GM12892 (cell line): ENCODE measurements at regions not wholly inside any gene's neighbourhood (a gene's known extent, or its start where the extent isn't known, plus 50 kb on each side); places are given as distances from the start of the nearest gene placed in this dataset.

Experiments used
- POLR2A ChIP-seq: IDR thresholded peaks from 2 replicates; pipeline ENCODE4 v1.6.1; 2011; ENCODE audit warnings: low read depth, low read length, control low read depth
- TAF1 ChIP-seq: IDR thresholded peaks from 2 replicates; pipeline ENCODE4 v1.6.1; 2011; ENCODE audit warnings: low read depth, mild to moderate bottlenecking, control low read depth, low read length, borderline replicate concordance

DNA sequence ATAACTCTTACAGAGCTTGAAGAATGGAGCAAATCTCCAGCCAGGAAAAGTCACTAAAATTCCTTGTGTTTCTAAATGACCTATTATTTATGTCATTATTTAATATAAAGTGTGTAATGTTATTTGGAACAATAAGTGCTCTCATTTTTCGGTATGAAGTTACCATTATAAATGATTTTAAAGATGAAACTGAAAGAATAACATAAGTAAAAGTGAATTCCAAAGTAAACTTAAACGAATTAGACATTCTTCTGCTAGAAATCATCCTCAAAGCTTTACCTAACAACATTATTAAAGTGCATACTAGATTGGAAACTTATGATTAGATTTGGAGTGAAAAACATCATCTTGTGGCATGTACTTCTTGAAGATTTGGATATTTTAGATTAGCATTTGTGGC lies 897.2 kb upstream of the CDH2 start:
- no peak for TF ChIP-seq POLR2A
- no peak for TF ChIP-seq TAF1
